ENCODE measurements at regions not wholly inside any gene's neighbourhood (a gene's known extent, or its start where the extent isn't known, plus 50 kb on each side); places are given as distances from the start of the nearest gene placed in this dataset.

GRCh38 chr10:30238836-30239235, 110.2 kb downstream of the MTPAP start:
- H3K4me3 ChIP-seq = no peak overlapping the region
- DNase-seq = no peak
- intact Hi-C loops (cut with DNase I) = no loop called here
- no peaks in the 10 kb centered on the region for H3K9me3 ChIP-seq
- H3K27ac ChIP-seq = no peak overlapping the region
- no peak for TF ChIP-seq CTCF (IDR thresholded peaks at IDR 0.05)
- no peaks in the 10 kb centered on the region for H3K27me3 ChIP-seq
- no peak overlapping the region for H3K9ac ChIP-seq (ENCODE audit: low read depth in 2 of 2, low read length in 2 of 2)
- no peaks in the 10 kb centered on the region for H3K4me1 ChIP-seq
- H3K36me3 ChIP-seq = no peaks in the 10 kb centered on the region

- Histone ChIP-seq H3K9me3 (no peaks in the 10 kb centered on the region), H3K4me1 (no peaks in the 10 kb centered on the region), H3K36me3 (no peaks in the 10 kb centered on the region), H3K9ac (ENCODE audit: low read depth in 2 of 2, low read length in 2 of 2) (no peak overlapping the region), H3K4me3 (no peak overlapping the region), H3K27ac (no peak overlapping the region), H3K27me3 (no peaks in the 10 kb centered on the region)
- intact Hi-C loops (cut with DNase I) = no loop called here
- no peak for DNase-seq
- TF ChIP-seq CTCF (IDR thresholded peaks at IDR 0.05) = no peak
Measured at GRCh38 chr10:30233186-30233959, 115.7 kb downstream of the MTPAP start.

- Histone ChIP-seq H3K9ac (ENCODE audit: low read depth in 2 of 2, low read length in 2 of 2) (no peak overlapping the region), H3K27ac (no peak overlapping the region), H3K36me3 (no peaks in the 10 kb centered on the region), H3K27me3 (no peaks in the 10 kb centered on the region), H3K4me3 (no peak overlapping the region), H3K4me1 (no peaks in the 10 kb centered on the region), H3K9me3 (no peaks in the 10 kb centered on the region)
- no peak for TF ChIP-seq CTCF (IDR thresholded peaks at IDR 0.05)
- intact Hi-C loops (cut with DNase I) = no loop called here
- no peak for DNase-seq
Measured at GRCh38 chr10:30231709-30232108, 117.4 kb downstream of the MTPAP start.

- Histone ChIP-seq H3K9ac (ENCODE audit: low read depth in 2 of 2, low read length in 2 of 2) (no peak overlapping the region), H3K9me3 (no peaks in the 10 kb centered on the region), H3K27me3 (no peaks in the 10 kb centered on the region), H3K4me3 (no peak overlapping the region), H3K4me1 (no peaks in the 10 kb centered on the region), H3K27ac (no peak overlapping the region), H3K36me3 (no peaks in the 10 kb centered on the region)
- intact Hi-C loops (cut with DNase I) = no loop called here
- TF ChIP-seq CTCF (IDR thresholded peaks at IDR 0.05) = no peak
- DNase-seq = no peak
Measured at GRCh38 chr10:30231071-30231652, 117.9 kb downstream of the MTPAP start.

- DNase-seq = no peak
- H3K9me3 ChIP-seq = no peaks in the 10 kb centered on the region
- H3K27me3 ChIP-seq = no peaks in the 10 kb centered on the region
- H3K36me3 ChIP-seq = no peaks in the 10 kb centered on the region
- no peak overlapping the region for H3K9ac ChIP-seq (ENCODE audit: low read depth in 2 of 2, low read length in 2 of 2)
- no peaks in the 10 kb centered on the region for H3K4me1 ChIP-seq
- H3K27ac ChIP-seq = no peak overlapping the region
- intact Hi-C loops (cut with DNase I) = no loop called here
- TF ChIP-seq CTCF (IDR thresholded peaks at IDR 0.05) = no peak
- H3K4me3 ChIP-seq = no peak overlapping the region
Measured at GRCh38 chr10:30229536-30229935, 119.5 kb downstream of the MTPAP start.
